Osteocyte (in vitro differentiated cells): ENCODE measurements at regions not wholly inside any gene's neighbourhood (a gene's known extent, or its start where the extent isn't known, plus 50 kb on each side); places are given as distances from the start of the nearest gene placed in this dataset.

Experiments used
- DNase-seq: peaks from one replicate; pipeline ENCODE4 v3.0.0; 2021; ENCODE audit warnings: mixed read lengths; ENCODE audit not compliant: unreplicated experiment; ENCODE audit errors: extremely low spot score
- H3K27ac Mint-ChIP-seq: one replicate; pipeline ENCODE4 v1.8.0; 2021; ENCODE audit warnings: mild to moderate bottlenecking, mixed read lengths; ENCODE audit not compliant: unreplicated experiment
- H3K27me3 Mint-ChIP-seq: one replicate; pipeline ENCODE4 v1.8.0; 2021; ENCODE audit warnings: mixed read lengths; ENCODE audit not compliant: unreplicated experiment
- H3K36me3 Mint-ChIP-seq: one replicate; pipeline ENCODE4 v1.8.0; 2021; ENCODE audit warnings: mixed read lengths; ENCODE audit not compliant: unreplicated experiment
- H3K4me1 Mint-ChIP-seq: one replicate; pipeline ENCODE4 v1.8.0; 2021; ENCODE audit warnings: mixed read lengths; ENCODE audit not compliant: unreplicated experiment
- H3K4me3 Mint-ChIP-seq: one replicate; pipeline ENCODE4 v1.8.0; 2021; ENCODE audit warnings: mild to moderate bottlenecking, moderate library complexity, mixed read lengths; ENCODE audit not compliant: unreplicated experiment
- H3K9me3 Mint-ChIP-seq: one replicate; pipeline ENCODE4 v1.8.0; 2021; ENCODE audit warnings: mixed read lengths; ENCODE audit not compliant: unreplicated experiment
- CTCF ChIP-seq: fragments of 200-600 bp; sonication (generic); IDR thresholded peaks from 2 replicates; pipeline ENCODE4 v1.5.0; 2021; ENCODE audit warnings: antibody characterized with exemption, mild to moderate bottlenecking, moderate library complexity

- H3K9me3 Mint-ChIP-seq, result no peaks in the 10 kb centered on the region
- no peaks in the 10 kb centered on the region for H3K36me3 Mint-ChIP-seq
- TF ChIP-seq CTCF, result no peak
- H3K4me1 Mint-ChIP-seq, result no peaks in the 10 kb centered on the region
- peaks cover 5% of the 10 kb centered on the region for H3K27me3 Mint-ChIP-seq
- no peak overlapping the region for H3K4me3 Mint-ChIP-seq
- peak; percentile 19 for DNase-seq
- no peak overlapping the region for H3K27ac Mint-ChIP-seq
These were observed 473.9 kb upstream of the HS6ST1 start for GRCh38 chr2:128792476-128793054.

GRCh38 chr2:128793404-128793803 is 474.7 kb upstream of the HS6ST1 start:
- H3K27ac Mint-ChIP-seq, result no peak overlapping the region

GRCh38 chr2:128794285-128794684 is 475.6 kb upstream of the HS6ST1 start:
- no peaks in the 10 kb centered on the region for H3K36me3 Mint-ChIP-seq
- H3K9me3 Mint-ChIP-seq, result no peaks in the 10 kb centered on the region
- peaks cover 9% of the 10 kb centered on the region for H3K27me3 Mint-ChIP-seq
- no peak overlapping the region for H3K27ac Mint-ChIP-seq
- no peak overlapping the region for H3K4me3 Mint-ChIP-seq
- no peak for TF ChIP-seq CTCF
- H3K4me1 Mint-ChIP-seq, result no peaks in the 10 kb centered on the region
- peak; percentile 49 for DNase-seq

More at GRCh38 chr2:128793404-128793803, 474.7 kb upstream of the HS6ST1 start:
- peak; percentile 63 for DNase-seq
- no peak for TF ChIP-seq CTCF
- Mint-ChIP-seq H3K4me3 (no peak overlapping the region), H3K4me1 (no peaks in the 10 kb centered on the region), H3K36me3 (no peaks in the 10 kb centered on the region), H3K27me3 (peaks cover 8% of the 10 kb centered on the region), H3K9me3 (no peaks in the 10 kb centered on the region)

- TF ChIP-seq CTCF, result no peak
- Mint-ChIP-seq H3K4me1 (no peaks in the 10 kb centered on the region), H3K36me3 (no peaks in the 10 kb centered on the region), H3K4me3 (no peak overlapping the region), H3K27ac (no peak overlapping the region), H3K27me3 (peaks cover 13% of the 10 kb centered on the region), H3K9me3 (no peaks in the 10 kb centered on the region)
- peak; percentile 56 for DNase-seq
These were observed 477.7 kb upstream of the HS6ST1 start for GRCh38 chr2:128796321-128796720.

GRCh38 chr2:128797092-128797491 is 478.4 kb upstream of the HS6ST1 start:
- no peak overlapping the region for H3K27ac Mint-ChIP-seq
- no peaks in the 10 kb centered on the region for H3K36me3 Mint-ChIP-seq
- H3K4me3 Mint-ChIP-seq, result no peak overlapping the region
- DNase-seq, result peak; percentile 34
- no peak for TF ChIP-seq CTCF
- H3K9me3 Mint-ChIP-seq, result no peaks in the 10 kb centered on the region
- H3K4me1 Mint-ChIP-seq, result no peaks in the 10 kb centered on the region
- H3K27me3 Mint-ChIP-seq, result peaks cover 20% of the 10 kb centered on the region
